ENCODE measurements at regions not wholly inside any gene's neighbourhood (a gene's known extent, or its start where the extent isn't known, plus 50 kb on each side); places are given as distances from the start of the nearest gene placed in this dataset.

DNA sequence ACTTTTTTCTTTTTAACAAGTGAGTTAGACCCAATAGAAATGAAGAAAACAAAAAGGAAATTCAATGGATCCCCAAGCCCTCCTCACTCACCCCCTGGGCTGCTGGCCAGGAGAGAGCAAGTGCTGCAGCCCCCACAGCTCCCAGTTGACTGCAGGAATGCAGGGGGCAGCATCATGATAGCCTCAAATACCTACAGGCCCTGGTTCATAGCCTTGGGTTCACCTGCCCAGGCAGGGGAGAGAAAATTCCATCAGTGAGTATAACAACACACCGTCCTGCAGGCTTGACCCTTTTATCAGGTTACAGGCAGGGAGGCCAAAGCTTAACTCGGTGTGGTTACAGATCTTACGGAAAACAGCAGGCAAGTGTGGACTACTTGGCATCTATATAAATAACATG lies 76.3 kb downstream of the PHLDA1 start (continued):
- no peak for TF ChIP-seq KLF16 (tag by site-specific recombination; IDR thresholded peaks at IDR 0.05)

DNA sequence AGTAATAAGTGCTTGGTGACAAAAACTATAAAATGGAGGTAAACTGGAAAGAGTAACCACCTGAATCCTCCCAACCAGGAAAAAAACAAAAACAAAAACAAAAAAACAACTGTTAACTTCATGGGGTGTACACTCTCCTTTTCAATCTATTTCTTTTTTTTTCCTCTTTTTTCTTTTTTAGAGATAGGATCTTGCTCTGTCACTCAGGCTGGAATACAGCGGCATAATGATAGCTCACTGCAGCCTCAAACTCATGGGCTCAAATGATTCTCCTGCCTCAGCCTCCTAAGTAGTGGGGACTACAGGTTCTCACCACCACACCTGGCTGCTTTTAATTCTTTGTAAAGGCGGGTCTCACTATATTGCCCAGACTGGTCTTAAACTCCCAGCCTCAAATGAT lies 76.8 kb downstream of the PHLDA1 start:
- H3K9me3 ChIP-seq (ENCODE audit: control insufficient read depth, insufficient read depth, low read depth, low read length), result no peaks in the 10 kb centered on the region
- POLR2A ChIA-PET, result no interaction called here
- H3K4me3 ChIP-seq (ENCODE audit: low read depth, low read length), result no peak overlapping the region
- H3K36me3 ChIP-seq (ENCODE audit: control insufficient read depth in 2 of 2, insufficient read depth in 1 of 2, low read length in 2 of 2), result no peaks in the 10 kb centered on the region
- H3K4me1 ChIP-seq (ENCODE audit: control insufficient read depth, insufficient read depth, low read length), result no peaks in the 10 kb centered on the region; the same call in 1 of the 2 replicates
- CTCF ChIA-PET, result interaction anchor here (0.5 to 0.7 kb wide), 2 partner anchors 10 to 70 kb away, joined by 3 to 4 read pairs; no protein-coding TSS in a partner anchor
- no peak overlapping the region for H3K27ac ChIP-seq (ENCODE audit: extremely low read depth, low read depth, low read length)
- no peak for TF ChIP-seq ZNF324 (tag by site-specific recombination; IDR thresholded peaks at IDR 0.05)
- TF ChIP-seq BCL6B (tag by site-specific recombination; IDR thresholded peaks at IDR 0.05), result no peak
- no peak for TF ChIP-seq ZNF768 (tag by site-specific recombination; IDR thresholded peaks at IDR 0.05)
- no peak for TF ChIP-seq ZNF549 (tag by site-specific recombination; IDR thresholded peaks at IDR 0.05)
- no peak for TF ChIP-seq KLF10 (tag by site-specific recombination; IDR thresholded peaks at IDR 0.05)
- TF ChIP-seq ZNF596 (tag by site-specific recombination; IDR thresholded peaks at IDR 0.05), result no peak
- no peak for TF ChIP-seq ZNF747 (tag by site-specific recombination; IDR thresholded peaks at IDR 0.05)
- TF ChIP-seq ZBTB21 (tag by site-specific recombination; IDR thresholded peaks at IDR 0.05), result no peak
- no peak for TF ChIP-seq ZFP69B (tag by site-specific recombination; IDR thresholded peaks at IDR 0.05)
- TF ChIP-seq ZNF76 (tag by site-specific recombination; IDR thresholded peaks at IDR 0.05; ENCODE audit: borderline replicate concordance, low read depth), result no peak
- no peak for TF ChIP-seq KLF1 (tag by site-specific recombination; IDR thresholded peaks at IDR 0.05)
- TF ChIP-seq, protein P1, sequence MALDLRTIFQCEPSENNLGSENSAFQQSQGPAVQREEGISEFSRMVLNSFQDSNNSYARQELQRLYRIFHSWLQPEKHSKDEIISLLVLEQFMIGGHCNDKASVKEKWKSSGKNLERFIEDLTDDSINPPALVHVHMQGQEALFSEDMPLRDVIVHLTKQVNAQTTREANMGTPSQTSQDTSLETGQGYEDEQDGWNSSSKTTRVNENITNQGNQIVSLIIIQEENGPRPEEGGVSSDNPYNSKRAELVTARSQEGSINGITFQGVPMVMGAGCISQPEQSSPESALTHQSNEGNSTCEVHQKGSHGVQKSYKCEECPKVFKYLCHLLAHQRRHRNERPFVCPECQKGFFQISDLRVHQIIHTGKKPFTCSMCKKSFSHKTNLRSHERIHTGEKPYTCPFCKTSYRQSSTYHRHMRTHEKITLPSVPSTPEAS (tag by site-specific recombination; IDR thresholded peaks at IDR 0.05), result no peak
- no peak for TF ChIP-seq ZNF2 (tag by site-specific recombination; IDR thresholded peaks at IDR 0.05)
- TF ChIP-seq ZNF133 (tag by site-specific recombination; IDR thresholded peaks at IDR 0.05), result no peak
- TF ChIP-seq, protein P2, sequence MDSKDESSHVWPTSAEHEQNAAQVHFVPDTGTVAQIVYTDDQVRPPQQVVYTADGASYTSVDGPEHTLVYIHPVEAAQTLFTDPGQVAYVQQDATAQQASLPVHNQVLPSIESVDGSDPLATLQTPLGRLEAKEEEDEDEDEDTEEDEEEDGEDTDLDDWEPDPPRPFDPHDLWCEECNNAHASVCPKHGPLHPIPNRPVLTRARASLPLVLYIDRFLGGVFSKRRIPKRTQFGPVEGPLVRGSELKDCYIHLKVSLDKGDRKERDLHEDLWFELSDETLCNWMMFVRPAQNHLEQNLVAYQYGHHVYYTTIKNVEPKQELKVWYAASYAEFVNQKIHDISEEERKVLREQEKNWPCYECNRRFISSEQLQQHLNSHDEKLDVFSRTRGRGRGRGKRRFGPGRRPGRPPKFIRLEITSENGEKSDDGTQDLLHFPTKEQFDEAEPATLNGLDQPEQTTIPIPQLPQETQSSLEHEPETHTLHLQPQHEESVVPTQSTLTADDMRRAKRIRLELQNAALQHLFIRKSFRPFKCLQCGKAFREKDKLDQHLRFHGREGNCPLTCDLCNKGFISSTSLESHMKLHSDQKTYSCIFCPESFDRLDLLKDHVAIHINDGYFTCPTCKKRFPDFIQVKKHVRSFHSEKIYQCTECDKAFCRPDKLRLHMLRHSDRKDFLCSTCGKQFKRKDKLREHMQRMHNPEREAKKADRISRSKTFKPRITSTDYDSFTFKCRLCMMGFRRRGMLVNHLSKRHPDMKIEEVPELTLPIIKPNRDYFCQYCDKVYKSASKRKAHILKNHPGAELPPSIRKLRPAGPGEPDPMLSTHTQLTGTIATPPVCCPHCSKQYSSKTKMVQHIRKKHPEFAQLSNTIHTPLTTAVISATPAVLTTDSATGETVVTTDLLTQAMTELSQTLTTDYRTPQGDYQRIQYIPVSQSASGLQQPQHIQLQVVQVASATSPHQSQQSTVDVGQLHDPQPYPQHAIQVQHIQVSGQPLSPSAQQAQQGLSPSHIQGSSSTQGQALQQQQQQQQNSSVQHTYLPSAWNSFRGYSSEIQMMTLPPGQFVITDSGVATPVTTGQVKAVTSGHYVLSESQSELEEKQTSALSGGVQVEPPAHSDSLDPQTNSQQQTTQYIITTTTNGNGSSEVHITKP (tag by site-specific recombination; IDR thresholded peaks at IDR 0.05), result no peak

DNA sequence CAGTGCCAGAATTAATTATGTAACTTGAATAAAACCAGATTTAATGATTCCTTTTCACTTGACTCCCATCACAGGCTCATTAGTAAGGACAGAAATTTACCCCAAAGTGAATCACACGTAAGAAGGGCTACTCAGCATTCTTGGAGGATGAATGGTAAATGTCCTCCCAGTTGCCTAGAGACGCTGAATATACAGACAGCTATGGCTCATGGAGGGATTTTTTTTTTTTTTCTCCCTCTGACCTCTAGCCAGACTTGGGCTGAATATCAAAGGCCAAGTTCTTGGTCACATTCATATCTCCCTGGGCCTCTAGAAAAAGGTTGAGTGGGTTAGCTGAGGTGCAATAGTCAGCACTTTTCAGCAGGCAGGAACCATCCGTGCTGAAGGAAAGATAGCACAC lies 77.5 kb downstream of the PHLDA1 start:
- ChIA-PET POLR2A (no interaction called here), CTCF (interaction anchor here (0.6 to 0.7 kb wide), 2 partner anchors 9 to 1663 kb away, joined by 3 read pairs; no protein-coding TSS in a partner anchor)
- no peaks in the 10 kb centered on the region; the same call in 1 of the 2 replicates for H3K4me1 ChIP-seq (ENCODE audit: control insufficient read depth, insufficient read depth, low read length)
- H3K36me3 ChIP-seq (ENCODE audit: control insufficient read depth in 2 of 2, insufficient read depth in 1 of 2, low read length in 2 of 2), result no peaks in the 10 kb centered on the region
- no peak overlapping the region for H3K27ac ChIP-seq (ENCODE audit: extremely low read depth, low read depth, low read length)
- H3K9me3 ChIP-seq (ENCODE audit: control insufficient read depth, insufficient read depth, low read depth, low read length), result no peaks in the 10 kb centered on the region
- no peak overlapping the region for H3K4me3 ChIP-seq (ENCODE audit: low read depth, low read length)
- TF ChIP-seq GLIS1 (tag by site-specific recombination; IDR thresholded peaks at IDR 0.05), result no peak
- no peak for TF ChIP-seq PRDM1 (tag by site-specific recombination; IDR thresholded peaks at IDR 0.05)
- no peak for TF ChIP-seq ZNF514 (tag by site-specific recombination; IDR thresholded peaks at IDR 0.05)
- no peak for TF ChIP-seq ZNF350 (tag by site-specific recombination; IDR thresholded peaks at IDR 0.05)
- TF ChIP-seq ZNF555 (tag by site-specific recombination; conservative IDR thresholded peaks at IDR 0.05), result no peak
- no peak for TF ChIP-seq ZNF169 (tag by site-specific recombination; IDR thresholded peaks at IDR 0.05)
- no peak for TF ChIP-seq ZNF571 (tag by site-specific recombination; IDR thresholded peaks at IDR 0.05)
- TF ChIP-seq, protein P2 (tag by site-specific recombination; IDR thresholded peaks at IDR 0.05), result no peak
